Testis (tissue), 2 donors: ENCODE measurements at regions not wholly inside any gene's neighbourhood (a gene's known extent, or its start where the extent isn't known, plus 50 kb on each side); places are given as distances from the start of the nearest gene placed in this dataset.

Experiments used
- POLR2A ChIP-seq: fragments of 450-650 bp; IDR thresholded peaks from one replicate; pipeline ENCODE4 v1.6.1; 2017; ENCODE audit warnings: antibody characterized with exemption, mild to moderate bottlenecking, moderate library complexity
- TF ChIP-seq, protein P1 (sequence below), 3 experiments: fragments of 450-650 bp in 2 of 3; fragments of 200-600 bp in 1 of 3; sonication (generic) in 1 of 3; IDR thresholded peaks; one replicate each; pipeline ENCODE4 v1.5.1; 2016 to 2019; ENCODE audit warnings: antibody characterized with exemption in 3 of 3, mild to moderate bottlenecking in 2 of 3, moderate library complexity in 1 of 3

DNA sequence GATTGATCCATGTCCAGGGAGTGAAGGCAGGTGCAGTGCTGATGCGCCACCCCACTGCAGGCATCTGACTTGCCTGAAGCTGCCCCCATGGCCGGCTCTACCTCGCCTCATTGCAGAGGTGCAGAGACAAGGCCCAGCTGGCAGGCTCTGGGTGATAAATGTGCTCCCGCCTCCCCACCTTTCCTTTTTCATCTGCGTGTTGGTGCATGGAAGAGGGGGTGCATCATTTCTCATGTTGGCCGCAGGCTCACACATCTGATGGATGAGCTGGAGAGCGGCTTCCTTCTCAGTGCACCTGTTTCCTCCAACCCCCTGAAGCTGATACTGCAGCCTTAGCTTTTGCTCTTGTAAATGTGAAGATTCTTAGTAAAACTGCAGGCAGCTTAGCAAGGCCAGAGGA, 306.0 kb upstream of the KAZN start:
- no peak for TF ChIP-seq POLR2A
- TF ChIP-seq, protein P1, sequence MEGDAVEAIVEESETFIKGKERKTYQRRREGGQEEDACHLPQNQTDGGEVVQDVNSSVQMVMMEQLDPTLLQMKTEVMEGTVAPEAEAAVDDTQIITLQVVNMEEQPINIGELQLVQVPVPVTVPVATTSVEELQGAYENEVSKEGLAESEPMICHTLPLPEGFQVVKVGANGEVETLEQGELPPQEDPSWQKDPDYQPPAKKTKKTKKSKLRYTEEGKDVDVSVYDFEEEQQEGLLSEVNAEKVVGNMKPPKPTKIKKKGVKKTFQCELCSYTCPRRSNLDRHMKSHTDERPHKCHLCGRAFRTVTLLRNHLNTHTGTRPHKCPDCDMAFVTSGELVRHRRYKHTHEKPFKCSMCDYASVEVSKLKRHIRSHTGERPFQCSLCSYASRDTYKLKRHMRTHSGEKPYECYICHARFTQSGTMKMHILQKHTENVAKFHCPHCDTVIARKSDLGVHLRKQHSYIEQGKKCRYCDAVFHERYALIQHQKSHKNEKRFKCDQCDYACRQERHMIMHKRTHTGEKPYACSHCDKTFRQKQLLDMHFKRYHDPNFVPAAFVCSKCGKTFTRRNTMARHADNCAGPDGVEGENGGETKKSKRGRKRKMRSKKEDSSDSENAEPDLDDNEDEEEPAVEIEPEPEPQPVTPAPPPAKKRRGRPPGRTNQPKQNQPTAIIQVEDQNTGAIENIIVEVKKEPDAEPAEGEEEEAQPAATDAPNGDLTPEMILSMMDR (IDR thresholded peaks at IDR 0.05) = no peak
